Esophagus squamous epithelium (tissue), 5 donors: ENCODE measurements at regions not wholly inside any gene's neighbourhood (a gene's known extent, or its start where the extent isn't known, plus 50 kb on each side); places are given as distances from the start of the nearest gene placed in this dataset.

Experiments
- DNase-seq: peaks from one replicate; lab custom pipeline; 2025; lab: John Stamatoyannopoulos, UW
- H3K27ac ChIP-seq, 4 donors: fragments of 200-600 bp; sonication (generic); one replicate each; pipeline ENCODE4 v1.5.1; 2016 to 2019; ENCODE audit warnings: mild to moderate bottlenecking in 1 of 4
- H3K27me3 ChIP-seq, 4 donors: fragments of 200-600 bp; sonication (generic); 1 replicate in 3 of 4; 2 replicates in 1 of 4; pipeline versions ENCODE4 v1.5.1 to v1.6.0; 2017 to 2021; ENCODE audit warnings: antibody characterized with exemption in 1 of 4
- H3K36me3 ChIP-seq, 3 donors: fragments of 200-600 bp; sonication (generic); one replicate each; pipeline ENCODE4 v1.5.1; 2016 to 2019
- H3K4me1 ChIP-seq, 3 donors: fragments of 200-600 bp; sonication (generic); one replicate each; pipeline ENCODE4 v1.5.1; 2017 to 2019
- H3K4me3 ChIP-seq, 4 donors: fragments of 200-600 bp; sonication (generic); 1 replicate in 3 of 4; 2 replicates in 1 of 4; pipeline ENCODE4 v1.5.1; 2016 to 2019; ENCODE audit warnings: mild to moderate bottlenecking in 2 of 4, moderate library complexity in 1 of 4
- H3K9me3 ChIP-seq, 3 donors: fragments of 200-600 bp; sonication (generic); one replicate each; pipeline ENCODE4 v1.5.1; 2016 to 2019
- POLR2A ChIP-seq, 4 donors: fragments of 450-650 bp; IDR thresholded peaks; one replicate each; pipeline ENCODE4 v1.6.1; 2017; ENCODE audit warnings: antibody characterized with exemption in 4 of 4, mild to moderate bottlenecking in 4 of 4, moderate library complexity in 3 of 4
- WGBS, 2 donors: methylation state at CpG; one replicate each; pipeline ENCODE4 v1.1.5; 2018; 5-methylcytosine and 5-hydroxymethylcytosine counted together
- intact Hi-C: fragments of 100-400 bp; cut with DNase I; formaldehyde crosslinking; loops from one replicate; pipeline ENCODE4 v1.15.0; 2022
- TF ChIP-seq, protein P1 (sequence below), 6 experiments: fragments of 450-650 bp in 4 of 6; fragments of 200-600 bp in 2 of 6; sonication (generic) in 2 of 6; IDR thresholded peaks; one replicate each; pipeline ENCODE4 v1.5.1; 2016 to 2019; ENCODE audit warnings: antibody characterized with exemption in 6 of 6, mild to moderate bottlenecking in 4 of 6, moderate library complexity in 4 of 6
- donor health status: DM: yes; HTN: yes; CAD: no.

DNA sequence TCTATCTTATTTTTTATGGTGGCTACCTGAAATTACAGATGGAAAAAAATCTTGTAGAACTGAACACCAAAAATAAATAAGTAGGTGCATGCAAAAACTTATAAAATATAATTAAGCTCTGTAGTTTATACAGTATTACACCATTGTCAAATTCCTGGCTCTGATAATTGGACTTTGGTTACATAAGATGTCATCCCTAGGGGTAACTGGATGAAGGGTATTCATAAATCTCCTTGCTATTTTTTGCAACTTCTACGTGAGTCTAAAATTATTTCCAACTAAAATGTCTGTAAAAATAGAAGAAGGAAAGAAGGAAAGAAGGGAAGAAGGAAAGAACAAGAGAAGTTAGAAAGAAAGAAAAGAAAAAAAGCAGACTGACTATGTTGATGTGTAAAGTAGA lies 716.6 kb downstream of the BCL11B start:
- H3K27me3 ChIP-seq: no peaks in the 10 kb centered on the region
- no peaks in the 10 kb centered on the region for H3K36me3 ChIP-seq
- H3K4me3 ChIP-seq: no peak overlapping the region
- WGBS, 2 donors: 67 to 72% methylated on average over 1 of the region's 1 CpG
- no peak for TF ChIP-seq POLR2A (IDR thresholded peaks at IDR 0.05)
- TF ChIP-seq, protein P1, sequence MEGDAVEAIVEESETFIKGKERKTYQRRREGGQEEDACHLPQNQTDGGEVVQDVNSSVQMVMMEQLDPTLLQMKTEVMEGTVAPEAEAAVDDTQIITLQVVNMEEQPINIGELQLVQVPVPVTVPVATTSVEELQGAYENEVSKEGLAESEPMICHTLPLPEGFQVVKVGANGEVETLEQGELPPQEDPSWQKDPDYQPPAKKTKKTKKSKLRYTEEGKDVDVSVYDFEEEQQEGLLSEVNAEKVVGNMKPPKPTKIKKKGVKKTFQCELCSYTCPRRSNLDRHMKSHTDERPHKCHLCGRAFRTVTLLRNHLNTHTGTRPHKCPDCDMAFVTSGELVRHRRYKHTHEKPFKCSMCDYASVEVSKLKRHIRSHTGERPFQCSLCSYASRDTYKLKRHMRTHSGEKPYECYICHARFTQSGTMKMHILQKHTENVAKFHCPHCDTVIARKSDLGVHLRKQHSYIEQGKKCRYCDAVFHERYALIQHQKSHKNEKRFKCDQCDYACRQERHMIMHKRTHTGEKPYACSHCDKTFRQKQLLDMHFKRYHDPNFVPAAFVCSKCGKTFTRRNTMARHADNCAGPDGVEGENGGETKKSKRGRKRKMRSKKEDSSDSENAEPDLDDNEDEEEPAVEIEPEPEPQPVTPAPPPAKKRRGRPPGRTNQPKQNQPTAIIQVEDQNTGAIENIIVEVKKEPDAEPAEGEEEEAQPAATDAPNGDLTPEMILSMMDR (IDR thresholded peaks at IDR 0.05): no peak
- H3K27ac ChIP-seq: no peak overlapping the region
- no peak for DNase-seq
- no peaks in the 10 kb centered on the region for H3K4me1 ChIP-seq
- intact Hi-C loops: no loop called here
- H3K9me3 ChIP-seq: no peaks in the 10 kb centered on the region

DNA sequence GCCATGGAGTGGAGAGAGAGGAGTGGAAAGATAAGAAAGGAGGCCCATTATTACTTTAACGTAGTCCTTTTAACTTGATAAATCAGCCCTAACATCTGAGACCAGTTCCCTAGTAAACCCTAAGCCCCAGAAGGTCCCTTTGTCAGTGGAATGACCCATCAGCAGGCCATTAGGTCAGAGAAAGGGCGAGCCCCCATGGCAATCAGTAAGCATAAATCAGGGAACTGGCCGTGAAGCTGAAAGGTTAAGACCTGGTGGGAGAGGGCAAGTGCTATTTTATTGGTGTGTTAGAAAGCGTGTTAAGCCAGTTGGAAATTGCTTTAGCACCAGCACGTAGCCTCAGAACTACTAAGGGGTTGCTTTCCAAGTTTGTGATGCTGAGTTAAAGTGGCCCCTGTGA lies 708.0 kb downstream of the BCL11B start:
- no peak for DNase-seq
- H3K4me3 ChIP-seq: no peak overlapping the region
- no peaks in the 10 kb centered on the region for H3K27me3 ChIP-seq
- TF ChIP-seq, protein P1 (IDR thresholded peaks at IDR 0.05): no peak
- no peak for TF ChIP-seq POLR2A (IDR thresholded peaks at IDR 0.05)
- no peaks in the 10 kb centered on the region for H3K36me3 ChIP-seq
- H3K4me1 ChIP-seq: no peaks in the 10 kb centered on the region
- intact Hi-C loops: no loop called here
- H3K27ac ChIP-seq: no peak overlapping the region
- WGBS, 2 donors: 52 to 56% methylated on average over 5 of the region's 5 CpGs
- H3K9me3 ChIP-seq: no peaks in the 10 kb centered on the region

DNA sequence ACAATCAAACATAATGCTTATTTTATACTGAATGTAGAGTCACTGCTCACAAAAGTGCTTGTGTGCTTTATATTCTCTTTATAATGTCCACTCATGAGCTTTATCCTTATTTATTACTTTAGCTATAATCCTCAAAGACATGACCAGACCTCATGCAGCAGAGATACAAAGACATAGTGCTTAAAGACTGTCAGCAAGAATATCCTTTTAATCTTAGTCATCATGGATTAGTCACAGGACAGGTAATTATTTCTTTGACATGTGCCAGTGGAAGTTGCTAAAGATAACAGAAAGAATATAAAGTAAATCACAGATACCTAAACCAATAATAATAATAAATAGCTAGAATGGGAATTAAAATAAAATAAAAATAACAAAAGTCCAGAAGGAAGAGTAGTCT lies 707.5 kb downstream of the BCL11B start:
- no peak for TF ChIP-seq POLR2A (IDR thresholded peaks at IDR 0.05)
- TF ChIP-seq, protein P1 (IDR thresholded peaks at IDR 0.05): no peak
- Histone ChIP-seq H3K4me3 (no peak overlapping the region), H3K27me3 (no peaks in the 10 kb centered on the region), H3K9me3 (no peaks in the 10 kb centered on the region), H3K36me3 (no peaks in the 10 kb centered on the region), H3K4me1 (no peaks in the 10 kb centered on the region), H3K27ac (no peak overlapping the region)
- no peak for DNase-seq
- intact Hi-C loops: no loop called here

DNA sequence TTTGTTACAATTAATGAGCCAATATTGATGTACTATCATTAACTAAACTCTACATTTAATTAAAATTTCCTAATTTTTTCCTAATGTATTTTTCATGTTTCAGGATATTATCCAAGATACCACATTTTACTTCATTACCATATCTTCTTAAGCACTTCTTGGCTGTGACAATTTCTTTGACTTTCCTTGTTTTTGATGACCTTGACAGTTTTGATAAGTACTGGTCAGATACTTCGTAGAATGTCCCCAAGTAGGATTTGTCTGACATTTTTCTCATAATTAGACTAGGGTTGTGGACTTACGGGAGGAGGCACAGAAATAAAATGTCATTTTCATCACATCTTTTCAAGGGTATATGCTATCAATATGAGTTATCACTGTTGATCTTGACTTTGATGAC lies 700.9 kb downstream of the BCL11B start:
- H3K36me3 ChIP-seq: no peaks in the 10 kb centered on the region
- no peaks in the 10 kb centered on the region for H3K27me3 ChIP-seq
- TF ChIP-seq, protein P1 (IDR thresholded peaks at IDR 0.05): no peak
- TF ChIP-seq POLR2A (IDR thresholded peaks at IDR 0.05): no peak
- no peaks in the 10 kb centered on the region for H3K4me1 ChIP-seq
- H3K27ac ChIP-seq: no peak overlapping the region
- no peak overlapping the region for H3K4me3 ChIP-seq
- H3K9me3 ChIP-seq: no peaks in the 10 kb centered on the region
- WGBS, 2 donors: 78% methylated on average over 2 of the region's 2 CpGs
- intact Hi-C loops: no loop called here
- DNase-seq: no peak

DNA sequence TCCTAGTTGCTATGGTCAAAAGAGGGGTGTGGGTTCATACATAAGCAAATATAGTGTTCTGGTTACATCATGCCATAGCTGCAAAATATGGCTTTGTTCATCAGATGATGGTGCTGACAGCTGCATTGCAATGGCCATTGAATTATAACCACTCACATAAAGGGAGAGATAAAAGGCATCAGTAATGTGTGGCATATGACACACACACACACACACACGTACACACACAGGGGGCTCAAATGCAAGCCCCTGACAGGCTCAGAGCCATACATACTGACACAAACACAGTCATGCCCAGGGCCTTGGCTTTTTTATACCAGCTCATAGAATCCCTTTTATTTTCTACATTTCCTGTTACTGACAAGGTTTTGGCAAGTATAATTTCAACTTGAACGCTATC lies 698.9 kb downstream of the BCL11B start:
- Histone ChIP-seq H3K36me3 (no peaks in the 10 kb centered on the region), H3K4me3 (no peak overlapping the region), H3K27ac (no peak overlapping the region), H3K9me3 (no peaks in the 10 kb centered on the region), H3K27me3 (no peaks in the 10 kb centered on the region), H3K4me1 (no peaks in the 10 kb centered on the region)
- intact Hi-C loops: no loop called here
- WGBS, 2 donors: 49% methylated on average over 2 of the region's 2 CpGs
- TF ChIP-seq, protein P1 (IDR thresholded peaks at IDR 0.05): no peak
- TF ChIP-seq POLR2A (IDR thresholded peaks at IDR 0.05): no peak
- DNase-seq: no peak
